ENCODE measurements at regions not wholly inside any gene's neighbourhood (a gene's known extent, or its start where the extent isn't known, plus 50 kb on each side); places are given as distances from the start of the nearest gene placed in this dataset.

DNA sequence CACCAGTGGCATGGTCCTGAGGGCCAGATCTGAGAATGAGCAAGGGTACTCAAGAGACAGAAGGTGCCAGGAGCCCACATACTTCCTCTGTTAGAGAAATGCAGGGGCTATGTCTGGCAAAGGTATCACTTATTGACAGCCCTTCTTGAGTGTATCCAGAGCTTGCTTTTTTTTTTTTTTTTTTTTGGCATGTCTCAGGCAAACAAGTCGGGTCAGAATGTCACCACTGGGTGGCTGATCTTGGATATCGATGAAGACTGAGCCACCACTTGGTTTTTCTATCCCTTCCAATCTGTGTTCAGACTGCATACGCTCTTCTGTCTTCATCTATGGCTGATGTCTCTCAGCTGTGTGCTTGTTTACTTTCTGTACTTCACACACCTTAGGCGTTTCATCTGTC, 363.4 kb upstream of the C2CD4B start:
- DNase-seq (ENCODE audit: extremely low read depth in 1 of 2, low read depth in 1 of 2), result no peak

DNA sequence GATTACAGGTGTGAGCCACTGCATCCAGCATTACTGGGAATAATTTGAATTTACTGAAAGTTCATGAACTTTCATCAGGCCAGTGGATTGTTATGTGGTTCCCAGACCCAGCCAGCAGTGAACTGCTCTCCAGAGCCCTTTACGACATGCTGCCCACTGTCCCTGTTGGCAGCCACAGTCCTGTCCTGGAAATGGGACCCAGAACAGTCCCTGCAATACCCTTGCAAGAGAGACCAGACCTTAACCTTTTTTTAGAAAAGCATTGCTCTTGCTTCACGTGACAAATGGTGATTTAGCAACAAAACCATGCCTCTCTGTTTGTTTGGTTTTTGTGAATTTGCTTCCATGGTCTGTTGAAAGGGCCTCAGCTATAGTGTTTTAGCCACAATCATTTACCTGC, 367.3 kb upstream of the C2CD4B start:
- no peak for DNase-seq (ENCODE audit: extremely low read depth in 1 of 2, low read depth in 1 of 2)

DNA sequence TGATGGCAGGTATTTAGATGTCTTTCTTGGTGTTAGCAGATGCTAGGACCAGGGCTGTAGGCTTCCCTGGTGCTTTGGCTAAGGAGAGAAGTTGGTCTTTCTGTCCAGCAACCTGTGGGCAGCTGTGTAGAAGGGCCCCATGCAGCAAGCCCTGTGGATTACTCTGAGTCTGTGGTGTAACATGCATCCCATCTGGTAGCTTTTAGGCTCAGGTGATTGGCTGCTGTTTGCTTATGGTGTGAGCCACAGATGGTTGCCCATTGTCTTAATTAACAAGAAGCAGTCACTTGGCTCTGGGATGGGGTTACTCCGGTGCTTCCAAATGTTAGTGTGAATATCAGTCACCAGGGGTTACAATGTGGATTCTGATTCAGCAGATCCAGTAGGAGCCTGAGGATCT, 368.6 kb upstream of the C2CD4B start:
- no peak for DNase-seq (ENCODE audit: extremely low read depth in 1 of 2, low read depth in 1 of 2)

DNA sequence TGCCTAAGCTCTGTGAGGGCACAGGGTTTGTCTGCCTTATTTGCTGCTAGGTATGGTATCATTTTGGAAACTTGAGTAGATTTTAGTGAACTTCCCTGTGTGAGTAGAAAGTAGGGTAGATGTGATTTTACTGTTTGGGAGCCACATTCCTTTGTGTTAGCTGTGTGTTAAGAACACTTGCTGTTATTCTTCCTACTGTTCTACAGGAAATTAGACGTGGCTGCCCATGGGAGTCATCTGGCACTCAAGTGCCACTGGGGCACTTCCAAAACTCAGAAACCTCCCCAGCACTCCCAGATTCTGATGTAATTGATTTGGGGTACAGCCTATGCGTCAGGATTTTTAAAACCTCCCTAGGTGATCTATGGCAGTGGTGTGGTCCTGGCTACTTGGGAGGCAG, 369.9 kb upstream of the C2CD4B start:
- DNase-seq (ENCODE audit: extremely low read depth in 1 of 2, low read depth in 1 of 2), result no peak

DNA sequence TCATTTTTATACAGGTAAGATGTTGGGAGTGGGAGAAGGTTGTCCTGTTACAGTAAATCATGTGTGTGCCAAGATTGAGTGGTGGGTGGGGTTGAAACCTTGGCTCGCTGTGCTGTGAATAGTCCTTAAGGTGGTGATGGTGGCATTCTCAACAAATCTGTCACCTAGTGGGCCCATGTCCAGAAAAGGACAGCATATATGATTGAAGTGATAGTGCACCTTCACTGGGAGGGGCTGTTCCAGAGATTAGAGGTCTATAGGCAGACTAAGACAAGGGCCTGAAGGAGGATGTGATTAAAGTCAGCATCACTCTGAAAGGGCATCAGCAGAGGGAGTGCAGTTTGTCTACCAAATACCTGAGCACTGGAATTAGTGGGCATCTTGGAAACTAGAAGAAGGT, 374.2 kb upstream of the C2CD4B start:
- DNase-seq (ENCODE audit: extremely low read depth in 1 of 2, low read depth in 1 of 2), result no peak

DNA sequence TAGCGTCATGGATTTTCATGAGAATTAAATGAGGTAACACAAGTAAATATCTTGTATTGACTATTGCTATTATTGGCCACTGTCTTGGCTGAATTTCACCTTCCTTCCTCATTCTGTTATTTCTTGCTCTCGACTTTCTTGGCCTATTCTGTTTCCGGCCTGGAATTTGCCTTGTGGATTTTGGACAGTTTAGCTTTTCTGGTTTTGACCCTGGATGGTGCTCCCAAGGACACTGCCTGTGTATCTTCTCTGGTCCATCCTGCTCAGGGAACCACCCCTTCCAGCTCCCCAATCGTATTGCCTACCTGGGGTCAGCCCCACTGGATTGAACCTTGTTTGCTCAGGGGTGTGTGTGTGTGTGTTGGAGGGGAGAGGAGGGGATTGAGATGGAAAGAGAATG, 376.2 kb upstream of the C2CD4B start:
- DNase-seq (ENCODE audit: extremely low read depth in 1 of 2, low read depth in 1 of 2), result no peak

DNA sequence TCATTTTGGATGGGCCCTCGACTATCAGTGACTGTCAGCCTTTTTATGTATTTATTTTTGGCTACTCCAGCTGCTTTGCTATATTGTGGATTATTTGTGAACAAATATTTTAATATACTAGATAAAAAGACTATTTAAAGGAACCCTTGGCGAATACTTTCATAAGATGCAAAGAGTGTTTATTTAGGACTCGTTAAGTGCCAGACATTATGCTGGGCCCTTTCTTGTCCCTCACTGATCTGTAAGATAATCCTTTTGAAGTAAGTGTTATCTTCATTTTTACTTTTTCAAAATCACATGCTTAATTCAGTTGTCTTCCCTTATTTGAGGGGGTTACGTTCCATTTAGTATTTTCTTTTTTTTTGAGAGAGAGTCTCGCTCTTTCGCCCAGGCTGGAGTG, 376.8 kb upstream of the C2CD4B start:
- DNase-seq (ENCODE audit: extremely low read depth in 1 of 2, low read depth in 1 of 2), result no peak

DNA sequence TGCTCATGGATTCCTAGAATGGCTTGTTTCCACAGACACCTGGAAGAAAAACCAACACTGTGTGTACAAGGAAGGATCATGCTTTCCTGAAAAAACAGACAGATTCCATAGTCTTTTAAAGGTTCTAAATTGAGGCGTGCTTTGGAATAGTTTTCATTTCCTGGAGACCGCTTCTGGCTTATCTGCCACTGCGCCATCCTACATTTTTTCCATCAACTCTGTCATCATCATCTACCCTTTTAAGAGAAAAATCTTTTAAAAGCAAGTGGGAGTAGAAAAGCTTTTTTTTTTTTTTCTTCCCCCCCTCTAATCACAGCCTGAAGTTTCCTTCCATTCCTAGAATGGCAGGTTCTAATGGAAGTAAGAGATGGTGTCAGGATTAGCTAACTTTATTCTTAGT, 379.4 kb upstream of the C2CD4B start:
- DNase-seq (ENCODE audit: extremely low read depth in 1 of 2, low read depth in 1 of 2), result no peak

DNA sequence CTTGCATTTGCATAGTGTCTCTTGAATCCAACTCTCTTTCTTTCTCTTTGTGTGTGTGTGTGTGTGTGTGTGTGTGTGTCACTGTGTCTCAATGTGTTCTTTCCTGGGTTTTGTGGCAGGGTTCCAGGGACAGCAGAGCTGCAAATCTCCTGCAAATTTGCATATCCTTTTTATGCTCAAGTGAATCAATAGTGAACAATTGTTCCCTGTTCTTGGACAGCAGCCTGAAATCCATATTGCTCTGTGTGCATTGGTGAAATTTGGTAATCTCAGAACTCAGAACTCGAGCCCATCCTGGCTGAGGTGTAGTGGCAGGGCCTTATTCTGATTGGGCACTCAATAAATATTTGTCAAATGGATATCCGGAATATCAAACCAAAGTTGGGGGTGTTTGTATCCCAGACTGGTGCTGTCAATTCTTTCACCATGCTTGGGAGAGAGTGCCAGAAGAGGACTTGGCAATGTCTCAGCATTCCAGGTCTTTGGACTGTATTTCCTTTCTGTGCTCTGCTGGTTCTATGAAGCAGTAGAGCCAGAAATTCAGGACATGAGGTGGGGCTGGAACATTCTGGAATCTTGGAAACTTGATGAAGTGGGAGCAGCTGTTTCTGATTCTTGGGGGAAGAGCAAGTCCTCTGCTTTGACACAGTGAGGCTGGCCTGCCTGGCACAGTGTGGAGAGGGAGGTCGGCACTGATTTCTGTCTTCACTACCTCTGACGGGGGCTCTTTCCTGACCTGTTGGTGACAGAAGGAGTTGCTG, 380.6 kb upstream of the C2CD4B start:
- DNase-seq (ENCODE audit: extremely low read depth in 1 of 2, low read depth in 1 of 2), result no peak

DNA sequence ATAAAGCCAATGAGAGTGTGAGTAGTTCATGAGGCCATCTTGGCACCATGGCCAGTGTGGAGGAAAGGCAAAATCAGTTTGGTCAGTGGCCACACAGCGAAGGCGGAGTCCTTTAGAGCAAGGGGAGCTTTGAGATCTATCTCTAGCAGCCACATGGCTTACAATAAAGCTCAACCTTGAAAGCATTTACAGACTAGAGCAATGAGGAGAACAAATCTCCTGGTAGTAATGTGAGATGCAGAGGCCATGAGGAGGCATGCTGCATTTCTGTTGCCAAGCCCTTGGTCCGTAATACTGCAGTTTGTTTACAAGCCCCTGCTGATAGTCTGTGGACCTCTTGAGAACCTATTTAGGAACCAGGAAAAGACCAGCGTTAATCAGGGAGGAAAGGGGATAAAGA, 381.5 kb upstream of the C2CD4B start:
- no peak for DNase-seq (ENCODE audit: extremely low read depth in 1 of 2, low read depth in 1 of 2)

DNA sequence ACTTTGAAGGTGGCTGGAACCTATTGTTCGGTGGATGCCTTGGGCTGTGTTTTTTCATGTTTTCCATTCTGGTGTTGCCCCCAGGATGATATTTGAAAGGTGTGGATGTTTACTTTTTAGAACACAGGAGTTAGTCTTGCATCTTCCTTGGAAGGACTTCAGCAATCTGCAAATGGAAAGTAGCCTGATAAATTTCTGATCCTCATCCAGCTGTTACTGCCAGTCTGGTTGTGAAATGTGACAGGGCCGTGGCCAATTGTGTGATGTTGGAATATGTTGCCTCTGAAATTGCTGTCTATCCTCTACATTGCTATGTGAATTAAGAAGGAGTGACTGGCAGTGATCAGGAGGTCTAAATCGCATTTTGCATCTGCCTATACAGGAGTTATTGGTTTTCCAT, 382.5 kb upstream of the C2CD4B start:
- no peak for DNase-seq (ENCODE audit: extremely low read depth in 1 of 2, low read depth in 1 of 2)

DNA sequence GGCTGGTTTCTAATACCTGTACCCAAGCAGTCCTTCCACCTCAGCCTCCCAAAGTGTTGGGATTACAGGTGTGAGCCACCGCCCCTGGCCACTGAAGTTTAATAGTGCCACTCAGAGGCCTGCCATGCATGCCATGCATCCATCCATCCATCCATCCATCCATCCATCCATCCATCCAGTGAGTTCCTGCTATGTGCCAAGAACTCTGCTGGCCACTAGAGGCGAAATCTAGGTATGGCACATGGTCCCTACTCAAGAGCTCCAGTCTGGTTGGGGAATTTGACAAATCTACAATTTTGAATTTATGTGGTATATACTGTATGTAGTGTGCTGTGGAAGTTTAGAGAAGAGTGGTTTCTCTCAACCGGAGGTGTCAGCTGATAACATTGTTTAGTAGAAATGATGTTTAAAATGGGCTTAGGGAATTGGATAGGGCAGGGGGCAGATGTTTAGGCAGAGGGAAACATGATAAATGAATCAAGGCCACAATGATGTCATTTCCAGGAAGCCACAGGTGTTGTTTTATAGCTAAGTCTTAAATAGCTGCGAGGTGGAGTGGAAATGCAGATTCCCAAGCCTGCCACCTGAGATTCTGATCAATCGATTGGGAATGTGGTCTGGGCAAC, 384.4 kb upstream of the C2CD4B start:
- no peak for DNase-seq (ENCODE audit: extremely low read depth in 1 of 2, low read depth in 1 of 2)

DNA sequence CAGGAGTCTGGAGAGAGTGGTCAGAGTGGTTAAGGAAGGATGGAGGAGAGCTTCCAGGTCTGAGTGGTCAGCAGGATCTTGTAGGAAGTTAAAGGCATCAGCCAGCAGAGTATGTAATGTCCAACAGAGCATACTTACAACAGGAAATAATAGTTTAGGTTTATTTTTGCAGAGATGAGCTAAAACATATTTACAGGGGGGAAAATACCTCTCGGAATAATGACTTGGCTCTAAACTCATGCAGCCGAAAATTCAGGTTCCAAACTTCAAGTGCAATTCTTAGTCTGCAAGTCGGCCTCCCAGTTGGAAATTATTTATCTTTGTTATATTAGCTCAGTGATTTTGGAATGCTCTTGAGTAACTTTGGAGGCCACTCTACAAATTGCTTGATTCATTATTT, 385.0 kb upstream of the C2CD4B start:
- DNase-seq (ENCODE audit: extremely low read depth in 1 of 2, low read depth in 1 of 2), result no peak

DNA sequence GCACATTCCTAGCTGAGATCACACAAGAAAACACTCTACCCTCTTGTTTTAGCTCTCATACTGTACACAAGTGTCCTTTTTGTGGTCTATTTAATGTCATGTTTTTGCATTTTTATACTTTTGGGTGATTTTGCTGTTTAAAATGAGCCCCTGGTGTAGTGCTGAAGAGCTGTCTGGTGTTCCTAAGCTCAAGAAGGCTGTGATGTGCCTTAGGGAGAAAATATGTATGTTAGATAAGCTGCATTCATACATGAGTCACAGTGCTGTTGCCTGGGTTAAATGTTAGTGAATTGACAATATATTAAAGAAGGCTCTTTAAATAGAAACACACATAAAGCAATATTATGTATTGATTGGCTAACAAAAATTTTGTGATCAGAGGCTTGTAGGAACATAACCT, 387.4 kb upstream of the C2CD4B start:
- DNase-seq (ENCODE audit: extremely low read depth in 1 of 2, low read depth in 1 of 2), result no peak

DNA sequence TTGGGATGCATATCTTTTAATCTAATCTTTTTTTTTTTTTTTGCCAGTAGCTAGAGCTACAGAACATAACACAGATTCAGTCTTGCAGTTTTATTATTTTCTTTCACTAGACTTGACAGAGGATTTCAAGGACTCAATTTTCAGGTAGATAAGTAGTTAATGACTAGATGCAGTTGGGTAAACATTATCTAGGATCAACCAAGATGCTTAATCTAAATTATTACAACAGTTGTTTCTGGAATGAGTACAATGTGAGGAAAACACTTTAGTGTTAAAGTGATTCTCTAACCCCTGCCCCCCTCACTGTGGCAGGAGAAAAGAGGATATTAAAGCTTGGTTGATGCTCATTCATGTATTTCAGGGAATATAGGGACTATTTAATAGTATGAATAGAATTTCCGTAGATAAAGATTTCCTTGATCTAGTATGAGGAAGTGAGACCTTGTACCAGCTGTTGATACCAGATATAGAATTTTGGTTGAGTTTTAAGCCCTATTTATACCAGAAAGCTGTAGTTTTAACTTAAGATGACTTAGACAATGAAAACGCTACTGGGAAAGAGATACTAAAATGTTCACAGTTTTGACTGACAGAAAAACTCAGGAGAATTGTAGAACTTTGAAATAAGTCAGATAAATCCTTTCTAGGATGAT, 389.0 kb upstream of the C2CD4B start:
- DNase-seq (ENCODE audit: extremely low read depth in 1 of 2, low read depth in 1 of 2), result no peak

DNA sequence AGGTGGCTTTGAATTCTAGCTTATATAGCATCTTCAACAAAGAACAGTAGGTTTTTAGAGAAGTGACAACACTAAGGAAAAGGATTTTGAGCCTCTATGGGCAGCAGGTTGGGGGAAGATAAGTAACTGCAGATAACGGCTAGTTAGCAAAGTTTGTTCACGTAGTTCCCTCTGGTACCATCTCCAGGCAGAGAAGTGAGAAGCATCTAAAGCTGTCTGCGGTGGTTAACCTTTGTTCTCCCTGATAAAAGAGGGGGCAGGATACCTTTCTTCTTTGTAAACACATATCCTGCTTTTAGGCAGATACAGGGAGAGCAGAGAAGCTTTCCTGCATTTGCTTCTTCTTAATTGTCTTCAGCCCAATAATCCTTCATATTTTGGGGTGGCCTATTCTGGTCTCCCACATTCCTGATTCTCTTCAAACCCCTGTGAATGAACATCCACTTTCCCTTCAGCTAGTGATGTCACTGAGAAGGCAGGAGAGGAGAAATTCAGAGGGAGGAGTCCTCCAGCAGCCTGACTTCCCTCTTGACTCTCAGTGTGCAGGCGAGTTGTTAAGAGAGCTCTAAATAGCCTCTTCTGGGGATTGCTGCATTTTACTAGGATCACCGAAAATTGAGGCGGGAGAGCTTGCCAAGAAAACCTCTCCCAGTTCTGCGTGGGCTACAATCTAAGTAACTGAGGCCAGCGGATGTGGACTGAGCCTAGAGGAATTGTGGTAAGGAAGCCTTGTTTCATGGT, 393.7 kb upstream of the C2CD4B start:
- no peak for DNase-seq (ENCODE audit: extremely low read depth in 1 of 2, low read depth in 1 of 2)

DNA sequence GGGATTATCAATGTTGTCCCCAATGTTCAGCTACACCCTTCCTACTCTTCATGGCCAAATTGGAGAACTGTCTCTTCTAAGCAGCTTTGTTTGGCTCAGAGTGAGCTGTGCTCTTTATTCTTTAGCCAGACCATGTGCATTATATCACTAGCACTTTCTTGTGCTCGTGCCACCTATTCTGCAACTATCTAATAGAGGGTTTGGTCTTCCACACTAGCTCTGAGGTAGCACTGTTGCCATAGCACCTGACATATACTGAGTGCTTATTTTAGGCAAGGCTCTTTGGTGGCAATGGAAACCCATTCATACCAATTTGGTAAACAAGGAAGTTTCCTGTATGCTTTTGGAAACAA, 394.3 kb upstream of the C2CD4B start:
- DNase-seq (ENCODE audit: extremely low read depth in 1 of 2, low read depth in 1 of 2), result no peak

DNA sequence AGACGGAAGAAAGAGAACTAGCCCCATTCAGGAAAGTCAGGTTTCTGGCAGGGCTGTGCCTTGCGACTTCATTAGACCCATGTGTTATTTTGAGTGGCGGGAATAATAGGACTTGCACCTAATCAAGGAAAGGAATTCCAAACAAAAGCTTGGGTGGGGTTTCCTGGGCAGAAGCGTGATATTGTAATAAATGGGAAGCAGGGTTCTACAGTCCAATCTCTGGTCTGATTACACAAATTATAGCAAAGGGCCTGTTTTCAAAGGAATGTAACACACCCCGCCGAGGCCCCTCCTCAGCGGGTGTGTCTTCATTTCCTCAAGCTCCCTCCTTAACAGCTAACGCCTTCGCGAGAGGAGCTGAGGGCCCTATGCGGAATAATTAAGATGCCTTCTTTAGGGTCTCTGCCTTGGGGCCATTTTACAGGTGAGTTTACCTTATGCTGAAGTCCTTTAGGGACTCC, 396.0 kb upstream of the C2CD4B start:
- no peak for DNase-seq (ENCODE audit: extremely low read depth in 1 of 2, low read depth in 1 of 2)

DNA sequence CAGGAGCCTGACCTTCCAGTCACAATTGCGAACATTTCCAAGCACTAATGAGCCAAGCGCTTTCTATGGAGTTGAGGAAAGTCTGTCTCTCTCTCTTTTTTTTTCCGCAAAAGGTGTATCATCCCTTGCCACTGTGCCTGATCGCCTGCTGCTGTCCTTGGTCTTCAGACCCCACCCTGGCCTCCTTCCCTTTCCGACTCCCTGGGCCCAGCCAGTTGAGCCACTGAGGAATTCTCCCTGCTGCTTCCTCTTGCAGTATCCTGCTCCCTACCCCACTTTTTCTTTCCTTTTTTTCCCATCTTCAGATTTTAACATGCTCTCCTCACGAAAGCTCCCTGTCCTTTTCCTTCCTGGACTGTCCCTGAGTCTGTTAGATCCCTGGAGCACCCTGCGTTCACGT, 396.5 kb upstream of the C2CD4B start:
- DNase-seq (ENCODE audit: extremely low read depth in 1 of 2, low read depth in 1 of 2), result no peak

DNA sequence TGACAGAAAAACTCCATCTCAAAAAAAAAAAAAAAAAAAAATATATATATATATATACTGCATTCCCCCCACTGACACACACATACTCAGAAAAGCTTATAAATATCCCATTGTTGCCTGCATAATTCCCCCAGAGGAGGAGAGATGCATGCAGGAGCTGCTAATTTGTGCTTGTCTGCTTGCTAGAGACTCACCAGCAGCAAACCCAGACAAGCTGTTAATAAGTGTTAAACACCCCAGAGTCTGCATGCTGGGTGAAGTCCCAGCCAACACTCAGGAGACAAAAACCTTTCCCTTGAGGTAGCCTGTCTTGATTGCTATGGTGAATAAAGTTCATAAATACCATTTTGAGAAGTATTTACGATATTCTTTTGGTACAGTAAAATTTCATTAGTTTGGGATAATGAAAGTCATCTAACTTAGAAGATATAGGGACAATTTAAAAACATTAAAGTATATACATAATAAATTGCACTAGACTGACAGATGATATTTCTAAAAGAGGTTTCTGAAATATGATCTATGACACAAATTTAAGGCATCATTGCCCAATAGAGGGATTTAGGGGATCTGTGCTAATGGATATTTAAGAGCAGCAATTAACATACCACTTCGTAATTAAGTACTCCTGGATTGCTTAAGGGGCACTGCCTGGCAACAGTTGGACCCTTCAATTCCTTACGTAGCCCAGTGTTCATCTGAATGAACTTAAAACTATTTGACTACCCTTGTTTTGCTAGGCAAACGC, 400.0 kb upstream of the C2CD4B start:
- DNase-seq (ENCODE audit: extremely low read depth in 1 of 2, low read depth in 1 of 2), result no peak

DNA sequence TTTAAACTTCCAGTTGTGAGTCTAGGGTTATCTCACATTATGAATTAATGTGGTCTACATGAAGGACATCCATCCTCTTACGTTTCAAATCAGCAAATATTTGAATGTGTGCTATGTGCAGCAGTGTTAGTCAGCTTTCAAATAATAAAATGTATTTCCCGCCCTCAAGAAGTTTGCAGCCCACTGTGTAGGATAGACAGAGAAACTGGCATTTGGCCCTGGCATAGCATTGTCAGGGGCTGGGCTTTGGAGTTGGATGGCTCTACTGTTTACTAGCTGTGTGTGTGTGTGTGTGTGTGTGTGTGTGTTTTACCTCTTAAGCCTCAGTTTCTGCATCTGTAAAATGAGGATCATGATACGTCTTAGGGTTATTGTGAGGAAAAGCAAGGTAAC, 400.5 kb upstream of the C2CD4B start:
- no peak for DNase-seq (ENCODE audit: extremely low read depth in 1 of 2, low read depth in 1 of 2)
